Right atrium auricular region (tissue), 2 donors: ENCODE measurements at regions not wholly inside any gene's neighbourhood (a gene's known extent, or its start where the extent isn't known, plus 50 kb on each side); places are given as distances from the start of the nearest gene placed in this dataset.
"Not testable (repeated sequence)": the region's sequence is repeated elsewhere in the genome, so short reads cannot be mapped to it uniquely, and the experiment has no call there.

ENCODE experiments used
- DNase-seq: peaks from one replicate; pipeline ENCODE4 v3.0.0-alpha.2; 2019; ENCODE audit warnings: low spot score
- H3K27ac ChIP-seq, 2 donors: fragments of 200-600 bp; sonication (generic); 1 replicate in 1 of 2; 2 replicates in 1 of 2; pipeline ENCODE4 v1.5.1; 2016 to 2019
- H3K27me3 ChIP-seq, 2 donors: fragments of 200-600 bp; sonication (generic); one replicate each; pipeline versions ENCODE4 v1.5.1 to v1.6.0; 2017 to 2019
- H3K36me3 ChIP-seq: fragments of 200-600 bp; sonication (generic); one replicate; pipeline ENCODE4 v1.5.1; 2016
- H3K4me1 ChIP-seq, 2 donors: fragments of 200-600 bp; sonication (generic); one replicate each; pipeline versions ENCODE4 v1.5.1 to v1.6.0; 2017 to 2019
- H3K4me3 ChIP-seq, 2 donors: fragments of 200-600 bp; sonication (generic); 1 replicate in 1 of 2; 2 replicates in 1 of 2; pipeline ENCODE4 v1.5.1; 2017 to 2019; ENCODE audit warnings: mild to moderate bottlenecking in 1 of 2, moderate library complexity in 1 of 2
- H3K9me3 ChIP-seq, 2 donors: fragments of 200-600 bp; sonication (generic); one replicate each; pipeline ENCODE4 v1.5.1; 2019
- CTCF ChIP-seq, 2 donors: fragments of 200-600 bp; sonication (generic); IDR thresholded peaks; one replicate each; pipeline ENCODE4 v1.5.1; 2019; ENCODE audit warnings: antibody characterized with exemption in 2 of 2

GRCh38 chr13:112218416-112218815, 151.5 kb downstream of the SOX1 start:
- no peaks in the 10 kb centered on the region for H3K27me3 ChIP-seq
- no peak for TF ChIP-seq CTCF (IDR thresholded peaks at IDR 0.05)
- no peaks in the 10 kb centered on the region for H3K9me3 ChIP-seq
- no peak overlapping the region for H3K27ac ChIP-seq
- no peaks in the 10 kb centered on the region for H3K36me3 ChIP-seq
- no peak for DNase-seq
- H3K4me3 ChIP-seq = no peak overlapping the region
- H3K4me1 ChIP-seq = no peaks in the 10 kb centered on the region

- H3K9me3 ChIP-seq = no peaks in the 10 kb centered on the region
- H3K27ac ChIP-seq = no peak overlapping the region
- H3K27me3 ChIP-seq = no peaks in the 10 kb centered on the region
- no peak for DNase-seq
- no peaks in the 10 kb centered on the region for H3K4me1 ChIP-seq
- no peaks in the 10 kb centered on the region for H3K36me3 ChIP-seq
- no peak for TF ChIP-seq CTCF (IDR thresholded peaks at IDR 0.05)
- H3K4me3 ChIP-seq = no peak overlapping the region
These were observed 152.8 kb downstream of the SOX1 start for GRCh38 chr13:112219740-112220139.

GRCh38 chr13:112220296-112220875, 153.4 kb downstream of the SOX1 start:
- H3K27ac ChIP-seq = no peak overlapping the region
- no peaks in the 10 kb centered on the region for H3K36me3 ChIP-seq
- DNase-seq = no peak
- no peaks in the 10 kb centered on the region for H3K27me3 ChIP-seq
- no peak overlapping the region for H3K4me3 ChIP-seq
- no peak for TF ChIP-seq CTCF (IDR thresholded peaks at IDR 0.05)
- H3K4me1 ChIP-seq = no peaks in the 10 kb centered on the region
- no peaks in the 10 kb centered on the region for H3K9me3 ChIP-seq

GRCh38 chr13:112220925-112221324, 154.0 kb downstream of the SOX1 start:
- no peak overlapping the region for H3K27ac ChIP-seq
- no peaks in the 10 kb centered on the region for H3K27me3 ChIP-seq
- DNase-seq = no peak
- no peak for TF ChIP-seq CTCF (IDR thresholded peaks at IDR 0.05)
- H3K36me3 ChIP-seq = no peaks in the 10 kb centered on the region
- no peaks in the 10 kb centered on the region for H3K4me1 ChIP-seq
- no peak overlapping the region for H3K4me3 ChIP-seq
- no peaks in the 10 kb centered on the region for H3K9me3 ChIP-seq

- no peak for DNase-seq
- H3K36me3 ChIP-seq = no peaks in the 10 kb centered on the region
- H3K4me1 ChIP-seq = no peaks in the 10 kb centered on the region
- H3K9me3 ChIP-seq = no peaks in the 10 kb centered on the region
- no peak overlapping the region for H3K27ac ChIP-seq
- H3K4me3 ChIP-seq = no peak overlapping the region
- TF ChIP-seq CTCF (IDR thresholded peaks at IDR 0.05) = no peak
- H3K27me3 ChIP-seq = no peaks in the 10 kb centered on the region
These were observed 153.2 kb upstream of the SPACA7 start for GRCh38 chr13:112222971-112223370.

GRCh38 chr13:112223929-112224328, 152.2 kb upstream of the SPACA7 start:
- not testable (repeated sequence) for DNase-seq, H3K27me3 ChIP-seq, H3K9me3 ChIP-seq, H3K4me3 ChIP-seq, H3K27ac ChIP-seq, H3K4me1 ChIP-seq, H3K36me3 ChIP-seq
